Heart right ventricle (tissue), 16 donors: ENCODE measurements at regions not wholly inside any gene's neighbourhood (a gene's known extent, or its start where the extent isn't known, plus 50 kb on each side); places are given as distances from the start of the nearest gene placed in this dataset.

Source experiments
- ATAC-seq, 8 donors: fragments of 200-7000 bp; cut with Tn5 transposase; one replicate each; pipeline ENCODE4 v1.9.1; 2020; ENCODE audit warnings: mild to moderate bottlenecking in 8 of 8, moderate library complexity in 8 of 8, moderate number of reproducible peaks in 1 of 8
- DNase-seq, 2 donors: peaks; one replicate each; pipeline ENCODE4 v3.0.0-alpha.2; 2020
- H3K27ac ChIP-seq, 10 donors: fragments of 200-600 bp; sonication (generic) in 2 of 10; one replicate each; pipeline versions ENCODE4 v1.5.0 to v1.8.0; 2020 to 2022; ENCODE audit warnings: mild to moderate bottlenecking in 3 of 10
- H3K27me3 ChIP-seq, 7 donors: fragments of 200-600 bp; one replicate each; pipeline ENCODE4 v1.8.0; 2021 to 2022; ENCODE audit warnings: mild to moderate bottlenecking in 2 of 7
- H3K36me3 ChIP-seq, 9 donors: fragments of 200-600 bp; sonication (generic) in 1 of 9; one replicate each; pipeline versions ENCODE4 v1.5.0 to v1.8.0; 2020 to 2022; ENCODE audit warnings: mild to moderate bottlenecking in 2 of 9
- H3K4me1 ChIP-seq, 9 donors: fragments of 200-600 bp; sonication (generic) in 1 of 9; one replicate each; pipeline versions ENCODE4 v1.5.0 to v1.8.0; 2020 to 2022; ENCODE audit warnings: mild to moderate bottlenecking in 4 of 9
- H3K4me3 ChIP-seq, 10 donors: fragments of 200-600 bp; sonication (generic) in 2 of 10; one replicate each; pipeline versions ENCODE4 v1.5.0 to v1.8.0; 2020 to 2022; ENCODE audit warnings: mild to moderate bottlenecking in 7 of 10, moderate library complexity in 2 of 10
- H3K9me3 ChIP-seq, 11 donors: fragments of 200-600 bp in 10 of 11; sonication (generic) in 2 of 11; one replicate each; pipeline versions ENCODE4 v1.5.0 to v1.8.0; 2013 to 2022; ENCODE audit warnings: mild to moderate bottlenecking in 2 of 11, control low read depth in 1 of 11, moderate library complexity in 1 of 11
- WGBS, 2 donors: extraction: QIAGEN DNeasy Blood & Tissue Kit; methylation state at CpG; one replicate each; pipeline ENCODE4 v1.1.7; 2013; ENCODE audit warnings: inconsistent platforms in 1 of 2; 5-methylcytosine and 5-hydroxymethylcytosine counted together
- intact Hi-C, 10 donors: fragments of 100-400 bp; cut with DNase I; formaldehyde crosslinking; loops; one replicate each; pipeline versions ENCODE4 v1.11.1 to v1.14.2; 2022
- TF ChIP-seq, protein P1 (sequence below), 9 donors: fragments of 200-600 bp; sonication (generic) in 2 of 9; IDR thresholded peaks; one replicate each; pipeline versions ENCODE4 v1.5.0 to v1.8.0; 2021 to 2022; ENCODE audit warnings: antibody characterized with exemption in 9 of 9, mild to moderate bottlenecking in 5 of 9, moderate library complexity in 1 of 9
- donor health status: Arrhythmogenic right ventricular cardiomyopathy.
- donor health status: ischemic (EF 13 %, LVEDD 7.1; RV severe dilation, severe dysfunction).
- donor health status: healthy with polysubstance abuse.
- donor health status: DM: no; HTN: yes; CAD: no.
- donor health status: DM: no; HTN: no; CAD: no.
- donor health status: ischemic (EF 25% LVEDD 6.9; RV normal size, moderate dysfunction).
- donor health status: ischemic (EF 25% LVEDD 5.7; RV mildly dilated, moderate dysfunction).
- donor health status: healthy.
- donor health status: DM: yes; HTN: yes; CAD: no.
- donor health status: Ischemic cardiomyopathy.
- donor health status: ischemic (EF 35%, LVEDD 5.7; RV mildly dilated, moderate dysfunction).
- donor health status: nonischemic (EF 11% LVEDD 7.7; RV severe dilation, severe dysfunction).
- donor health status: DM: yes; HTN: yes; CAD: no.
- donor health status: PGD.
- donor health status: ischemic (EF 29% LVEDD 5.4; RV normal size, mild dysfunction).
- donor health status: nonischemic (EF 23%, LVEDD 6.1; RV moderate dilation, normal function).

DNA sequence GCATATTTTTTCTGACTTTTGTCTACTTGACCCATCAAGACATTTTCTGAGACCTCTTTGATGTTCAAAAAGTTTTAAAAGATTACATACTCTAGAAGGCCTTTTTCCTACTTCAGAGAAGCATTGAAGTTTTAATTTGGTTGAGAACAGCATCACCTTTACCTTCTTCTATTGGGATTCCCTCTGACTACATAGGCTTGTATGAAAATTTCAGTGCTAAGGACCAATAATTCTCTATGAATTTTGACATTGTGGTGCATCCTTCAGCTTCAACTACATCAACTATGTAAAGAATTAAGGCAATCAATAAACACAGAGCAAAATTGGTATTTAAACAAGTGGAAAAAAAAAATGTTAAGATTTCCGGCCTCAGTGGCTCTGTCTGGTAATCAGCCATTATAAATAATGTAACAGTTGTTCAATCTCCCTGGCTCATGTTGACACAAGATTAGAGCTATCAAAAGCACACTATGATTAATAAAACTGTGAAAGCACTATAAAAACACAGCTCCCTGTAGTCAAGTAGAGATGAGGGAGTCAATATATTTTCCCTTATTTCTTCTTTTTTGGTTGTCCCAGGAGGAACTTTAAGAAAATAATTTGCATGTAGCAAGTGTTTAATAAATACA, 627.0 kb upstream of the SYT4 start:
- no peak for DNase-seq
- Histone ChIP-seq H3K27me3 (no peaks in the 10 kb centered on the region), H3K4me3 (no peak overlapping the region), H3K9me3 (peaks cover 0 to 2% (median 0%) of the 10 kb centered on the region in 11 donors), H3K27ac (no peak overlapping the region), H3K4me1 (no peaks in the 10 kb centered on the region), H3K36me3 (no peaks in the 10 kb centered on the region)
- intact Hi-C loops = no loop called here
- WGBS, 2 donors = 43 to 59% methylated on average over 1 of the region's 1 CpG
- TF ChIP-seq, protein P1, sequence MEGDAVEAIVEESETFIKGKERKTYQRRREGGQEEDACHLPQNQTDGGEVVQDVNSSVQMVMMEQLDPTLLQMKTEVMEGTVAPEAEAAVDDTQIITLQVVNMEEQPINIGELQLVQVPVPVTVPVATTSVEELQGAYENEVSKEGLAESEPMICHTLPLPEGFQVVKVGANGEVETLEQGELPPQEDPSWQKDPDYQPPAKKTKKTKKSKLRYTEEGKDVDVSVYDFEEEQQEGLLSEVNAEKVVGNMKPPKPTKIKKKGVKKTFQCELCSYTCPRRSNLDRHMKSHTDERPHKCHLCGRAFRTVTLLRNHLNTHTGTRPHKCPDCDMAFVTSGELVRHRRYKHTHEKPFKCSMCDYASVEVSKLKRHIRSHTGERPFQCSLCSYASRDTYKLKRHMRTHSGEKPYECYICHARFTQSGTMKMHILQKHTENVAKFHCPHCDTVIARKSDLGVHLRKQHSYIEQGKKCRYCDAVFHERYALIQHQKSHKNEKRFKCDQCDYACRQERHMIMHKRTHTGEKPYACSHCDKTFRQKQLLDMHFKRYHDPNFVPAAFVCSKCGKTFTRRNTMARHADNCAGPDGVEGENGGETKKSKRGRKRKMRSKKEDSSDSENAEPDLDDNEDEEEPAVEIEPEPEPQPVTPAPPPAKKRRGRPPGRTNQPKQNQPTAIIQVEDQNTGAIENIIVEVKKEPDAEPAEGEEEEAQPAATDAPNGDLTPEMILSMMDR (IDR thresholded peaks at IDR 0.05) = no peak
- no peak for ATAC-seq

DNA sequence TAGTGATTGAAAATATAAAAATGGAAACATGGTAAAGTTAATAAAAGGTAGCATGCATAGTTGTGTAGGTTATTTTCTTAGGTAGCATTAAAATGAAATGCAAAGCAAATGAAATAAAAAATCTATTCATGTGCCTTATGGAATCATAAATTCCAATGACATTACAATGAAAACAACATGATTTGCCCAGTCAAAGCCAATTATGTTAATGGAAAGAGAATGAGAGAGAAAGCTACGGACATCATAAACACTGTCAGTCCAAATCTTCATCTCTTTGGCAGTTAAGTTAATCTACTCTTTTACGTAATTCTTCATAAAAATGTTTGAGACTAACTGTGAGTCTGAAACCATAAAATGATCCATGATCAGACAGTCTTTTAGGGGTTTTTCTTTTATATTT, 636.7 kb upstream of the SYT4 start:
- peaks cover 0 to 3% (median 0%) of the 10 kb centered on the region in 11 donors for H3K9me3 ChIP-seq
- H3K27me3 ChIP-seq = peaks cover 0 to 3% (median 0%) of the 10 kb centered on the region in 7 donors
- intact Hi-C loops = no loop called here
- ATAC-seq = no peak
- no peak for DNase-seq
- TF ChIP-seq, protein P1 (IDR thresholded peaks at IDR 0.05) = no peak
- no peaks in the 10 kb centered on the region for H3K36me3 ChIP-seq
- H3K4me3 ChIP-seq = no peak overlapping the region
- WGBS, 2 donors = 93 to 94% methylated on average over 2 of the region's 2 CpGs
- H3K4me1 ChIP-seq = no peaks in the 10 kb centered on the region
- H3K27ac ChIP-seq = no peak overlapping the region

DNA sequence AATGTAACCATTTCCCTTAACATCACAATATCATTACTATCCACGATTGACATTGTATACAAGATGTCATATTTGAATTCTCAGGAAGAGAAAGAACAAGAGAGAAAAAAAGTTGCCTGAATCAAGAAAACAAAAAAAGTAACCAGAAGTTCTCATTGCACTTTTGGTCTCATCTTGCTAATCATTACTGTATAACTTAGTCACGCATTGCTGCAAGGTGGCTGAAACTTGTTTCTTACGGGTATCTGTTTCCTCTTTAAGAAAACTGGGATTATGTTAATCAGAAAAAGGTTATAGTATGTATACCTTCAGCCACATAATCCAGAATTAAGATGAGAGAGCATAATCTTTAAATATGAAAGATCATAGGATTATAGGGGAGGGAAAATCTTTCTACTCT, 639.7 kb upstream of the SYT4 start:
- H3K9me3 ChIP-seq = no peaks in the 10 kb centered on the region
- no peak overlapping the region for H3K4me3 ChIP-seq
- no peaks in the 10 kb centered on the region for H3K27me3 ChIP-seq
- no peak overlapping the region for H3K27ac ChIP-seq
- TF ChIP-seq, protein P1 (IDR thresholded peaks at IDR 0.05) = no peak
- 87 to 88% methylated on average over 3 of the region's 3 CpGs for WGBS, 2 donors
- no peak for DNase-seq
- intact Hi-C loops = no loop called here
- no peak for ATAC-seq
- H3K4me1 ChIP-seq = peaks cover 0 to 10% (median 0%) of the 10 kb centered on the region in 9 donors
- H3K36me3 ChIP-seq = no peaks in the 10 kb centered on the region

DNA sequence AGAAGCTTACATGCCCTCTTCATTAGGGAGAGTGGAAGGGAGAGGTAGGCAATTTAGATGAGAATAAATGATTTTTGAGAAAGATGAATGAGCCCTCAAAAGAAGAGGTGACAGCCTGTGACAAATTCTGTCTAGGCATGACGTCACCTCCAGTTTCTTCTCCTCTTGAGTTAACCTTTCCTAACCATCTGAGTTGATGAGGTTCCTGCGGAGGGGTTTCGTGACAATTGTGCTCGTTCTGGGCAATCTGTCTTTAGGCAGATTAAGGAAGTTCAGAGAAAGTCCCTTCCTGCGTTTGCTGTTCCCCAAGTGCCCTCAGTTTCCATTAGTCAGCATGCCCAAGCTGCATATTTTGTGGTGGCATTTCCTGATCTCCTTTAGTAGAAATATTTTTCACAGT, 640.2 kb upstream of the SYT4 start:
- no peak for ATAC-seq
- H3K4me3 ChIP-seq = no peak overlapping the region
- peaks cover 0 to 10% (median 0%) of the 10 kb centered on the region in 9 donors for H3K4me1 ChIP-seq
- H3K27me3 ChIP-seq = no peaks in the 10 kb centered on the region
- WGBS, 2 donors = 69 to 75% methylated on average over 5 of the region's 5 CpGs
- H3K27ac ChIP-seq = no peak overlapping the region
- H3K9me3 ChIP-seq = no peaks in the 10 kb centered on the region
- no peaks in the 10 kb centered on the region for H3K36me3 ChIP-seq
- intact Hi-C loops = no loop called here
- no peak for DNase-seq
- TF ChIP-seq, protein P1 (IDR thresholded peaks at IDR 0.05) = no peak
